ENCODE measurements at regions not wholly inside any gene's neighbourhood (a gene's known extent, or its start where the extent isn't known, plus 50 kb on each side); places are given as distances from the start of the nearest gene placed in this dataset.

DNA sequence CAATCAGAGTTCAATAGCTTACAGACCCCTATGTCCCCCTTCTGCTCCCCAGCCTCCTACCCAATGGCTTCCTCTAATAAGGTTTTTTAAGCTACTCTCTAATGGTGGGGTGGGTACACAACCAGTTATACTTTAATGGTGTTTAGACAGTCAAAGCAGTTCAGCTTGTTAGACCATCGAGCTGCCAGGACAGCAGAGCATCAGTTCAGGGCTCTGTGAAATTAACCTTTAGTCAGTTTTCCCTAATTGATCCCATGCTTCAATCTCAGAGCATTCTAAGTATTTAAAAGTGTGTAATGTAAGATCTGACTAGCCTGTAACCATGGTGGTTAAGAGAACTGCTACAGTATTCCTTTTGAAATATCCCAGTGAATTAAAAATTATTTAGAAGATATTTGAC is 107.2 kb upstream of the ZNF644 start:
- DNase-seq (ENCODE audit: low spot score in 2 of 2): no peak

DNA sequence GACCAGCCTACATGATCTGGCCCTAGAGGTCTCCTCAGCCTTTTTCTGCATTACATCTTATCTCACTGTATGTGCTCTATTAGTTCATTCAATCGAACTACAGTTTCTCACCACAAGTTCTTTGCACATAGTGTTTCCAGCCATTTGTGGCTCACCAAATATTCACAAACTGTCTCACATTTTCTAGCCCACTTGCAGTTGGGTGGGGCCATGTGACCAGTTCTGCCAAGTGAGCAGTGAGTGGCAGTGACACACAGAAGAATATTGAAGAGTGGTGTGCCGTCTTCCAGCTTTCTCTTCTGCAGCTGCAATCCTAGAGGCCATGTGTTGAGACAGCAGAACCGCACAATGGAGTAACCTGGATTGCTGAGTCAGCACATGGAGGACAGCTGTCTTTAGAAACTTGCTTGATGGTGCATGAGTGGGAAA is 103.2 kb upstream of the ZNF644 start:
- Histone ChIP-seq H3K36me3 (no peaks in the 10 kb centered on the region), H3K9me3 (no peaks in the 10 kb centered on the region), H3K4me1 (peaks cover 0 to 5% (median 2%) of the 10 kb centered on the region in 4 donors), H3K4me3 (no peak overlapping the region), H3K27ac (no peak overlapping the region), H3K27me3 (no peaks in the 10 kb centered on the region)
- no peak for DNase-seq (ENCODE audit: low spot score in 2 of 2)
- TF ChIP-seq EP300 (IDR thresholded peaks at IDR 0.05): no peak
- TF ChIP-seq, protein P1, sequence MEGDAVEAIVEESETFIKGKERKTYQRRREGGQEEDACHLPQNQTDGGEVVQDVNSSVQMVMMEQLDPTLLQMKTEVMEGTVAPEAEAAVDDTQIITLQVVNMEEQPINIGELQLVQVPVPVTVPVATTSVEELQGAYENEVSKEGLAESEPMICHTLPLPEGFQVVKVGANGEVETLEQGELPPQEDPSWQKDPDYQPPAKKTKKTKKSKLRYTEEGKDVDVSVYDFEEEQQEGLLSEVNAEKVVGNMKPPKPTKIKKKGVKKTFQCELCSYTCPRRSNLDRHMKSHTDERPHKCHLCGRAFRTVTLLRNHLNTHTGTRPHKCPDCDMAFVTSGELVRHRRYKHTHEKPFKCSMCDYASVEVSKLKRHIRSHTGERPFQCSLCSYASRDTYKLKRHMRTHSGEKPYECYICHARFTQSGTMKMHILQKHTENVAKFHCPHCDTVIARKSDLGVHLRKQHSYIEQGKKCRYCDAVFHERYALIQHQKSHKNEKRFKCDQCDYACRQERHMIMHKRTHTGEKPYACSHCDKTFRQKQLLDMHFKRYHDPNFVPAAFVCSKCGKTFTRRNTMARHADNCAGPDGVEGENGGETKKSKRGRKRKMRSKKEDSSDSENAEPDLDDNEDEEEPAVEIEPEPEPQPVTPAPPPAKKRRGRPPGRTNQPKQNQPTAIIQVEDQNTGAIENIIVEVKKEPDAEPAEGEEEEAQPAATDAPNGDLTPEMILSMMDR (IDR thresholded peaks at IDR 0.05): no peak
- TF ChIP-seq POLR2A (IDR thresholded peaks at IDR 0.05): no peak
- WGBS, 2 donors: 52 to 54% methylated on average over 3 of the region's 3 CpGs

More for the DNA sequence above, 107.2 kb upstream of the ZNF644 start:
- H3K27me3 ChIP-seq: no peaks in the 10 kb centered on the region
- H3K4me3 ChIP-seq: no peak overlapping the region
- no peak overlapping the region for H3K27ac ChIP-seq
- TF ChIP-seq POLR2A (IDR thresholded peaks at IDR 0.05): no peak
- no peak for TF ChIP-seq EP300 (IDR thresholded peaks at IDR 0.05)
- H3K9me3 ChIP-seq: no peaks in the 10 kb centered on the region
- H3K4me1 ChIP-seq: no peaks in the 10 kb centered on the region
- no peaks in the 10 kb centered on the region for H3K36me3 ChIP-seq
- WGBS, 2 donors: 25 to 36% methylated on average over 1 of the region's 1 CpG

DNA sequence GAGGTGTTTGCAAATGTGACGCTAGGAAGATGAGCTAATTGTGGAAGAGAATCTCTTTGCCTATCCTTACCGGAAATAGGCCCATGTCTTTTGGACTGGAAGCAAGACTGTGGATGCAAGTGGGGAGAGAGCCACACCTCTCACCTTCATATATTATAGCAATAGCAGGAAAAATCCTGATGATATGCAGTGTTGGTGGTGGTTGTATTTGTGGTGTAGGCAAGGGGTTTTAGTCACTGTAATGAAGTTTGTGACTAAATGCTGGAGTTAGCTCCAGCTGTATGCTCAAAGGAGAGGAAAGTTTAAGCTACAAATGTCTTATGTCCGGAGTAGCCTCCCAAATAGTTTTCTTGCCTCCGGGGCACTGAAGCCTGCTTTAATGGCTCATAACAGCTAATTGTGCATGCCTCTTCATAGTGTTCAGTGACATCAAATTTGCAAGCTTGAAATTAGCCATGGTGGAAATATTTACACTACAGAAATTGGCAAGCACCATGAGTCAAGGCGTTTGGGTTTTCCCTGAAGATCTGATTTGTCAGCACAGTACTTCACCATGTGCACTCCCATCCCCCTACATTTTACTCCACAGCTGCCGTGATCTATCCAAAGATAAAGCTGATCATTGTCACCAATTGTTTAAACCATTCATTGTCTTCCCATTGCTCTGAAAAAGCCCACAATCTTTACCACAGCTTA is 102.6 kb upstream of the ZNF644 start:
- 76 to 82% methylated on average over 6 of the region's 6 CpGs for WGBS, 2 donors
- DNase-seq (ENCODE audit: low spot score in 2 of 2): no peak
- H3K27ac ChIP-seq: no peak overlapping the region
- no peaks in the 10 kb centered on the region for H3K9me3 ChIP-seq
- peaks cover 0 to 5% (median 2%) of the 10 kb centered on the region in 4 donors for H3K4me1 ChIP-seq
- no peak for TF ChIP-seq EP300 (IDR thresholded peaks at IDR 0.05)
- TF ChIP-seq, protein P1 (IDR thresholded peaks at IDR 0.05): no peak
- no peak for TF ChIP-seq POLR2A (IDR thresholded peaks at IDR 0.05)
- H3K36me3 ChIP-seq: no peaks in the 10 kb centered on the region
- no peak overlapping the region for H3K4me3 ChIP-seq
- no peaks in the 10 kb centered on the region for H3K27me3 ChIP-seq

DNA sequence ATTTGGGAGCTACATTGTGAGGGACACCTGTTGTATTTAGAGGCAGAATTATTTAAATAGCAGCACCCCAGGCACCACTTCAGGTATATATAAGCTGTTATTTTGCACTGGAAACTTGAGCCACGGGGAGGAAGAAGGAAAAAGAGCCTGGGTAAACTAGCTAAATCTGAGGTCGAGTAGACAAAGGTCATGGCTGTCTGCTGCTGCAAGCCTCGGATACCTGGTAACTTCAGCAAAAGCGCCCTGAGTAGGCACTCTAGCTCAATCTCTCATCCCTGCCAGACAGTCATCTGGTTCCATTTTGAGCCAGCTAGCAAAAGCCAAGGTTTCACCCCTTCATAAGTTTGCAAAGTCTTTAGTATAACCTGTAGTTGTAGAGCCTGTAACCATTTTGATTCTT is 101.9 kb upstream of the ZNF644 start:
- TF ChIP-seq, protein P1 (IDR thresholded peaks at IDR 0.05): no peak
- no peak for TF ChIP-seq EP300 (IDR thresholded peaks at IDR 0.05)
- no peak for TF ChIP-seq POLR2A (IDR thresholded peaks at IDR 0.05)
- 55 to 60% methylated on average over 4 of the region's 4 CpGs for WGBS, 2 donors
- no peak overlapping the region for H3K4me3 ChIP-seq
- DNase-seq (ENCODE audit: low spot score in 2 of 2): no peak
- no peaks in the 10 kb centered on the region for H3K27me3 ChIP-seq
- peaks cover 0 to 5% (median 2%) of the 10 kb centered on the region in 4 donors for H3K4me1 ChIP-seq
- H3K36me3 ChIP-seq: no peaks in the 10 kb centered on the region
- no peak overlapping the region for H3K27ac ChIP-seq
- no peaks in the 10 kb centered on the region for H3K9me3 ChIP-seq

DNA sequence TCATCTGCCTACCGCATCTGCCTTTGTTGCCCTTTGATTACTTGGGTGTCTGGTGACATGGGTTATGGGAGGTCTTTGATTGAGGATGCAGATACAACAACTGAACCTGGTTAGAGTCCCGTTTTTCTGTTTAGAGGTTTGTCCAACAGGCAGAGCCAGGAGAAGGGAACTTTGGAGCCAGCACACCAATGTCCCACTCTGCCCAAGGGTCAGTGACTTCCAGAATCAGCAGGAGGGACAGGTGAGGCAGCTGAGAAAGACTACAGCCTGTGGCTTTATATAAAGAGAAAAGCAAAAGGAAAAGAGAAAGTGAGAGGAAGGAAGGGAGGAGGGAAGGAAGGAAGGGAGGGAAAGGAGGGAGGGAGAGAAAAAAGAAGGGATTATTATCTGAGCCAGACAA is 101.5 kb upstream of the ZNF644 start:
- no peaks in the 10 kb centered on the region for H3K36me3 ChIP-seq
- WGBS, 2 donors: 29 to 49% methylated on average over 2 of the region's 2 CpGs

More for the DNA sequence above, 101.5 kb upstream of the ZNF644 start:
- no peaks in the 10 kb centered on the region for H3K9me3 ChIP-seq
- peaks cover 0 to 5% (median 2%) of the 10 kb centered on the region in 4 donors for H3K4me1 ChIP-seq
- no peak for DNase-seq (ENCODE audit: low spot score in 2 of 2)
- no peaks in the 10 kb centered on the region for H3K27me3 ChIP-seq
- TF ChIP-seq, protein P1 (IDR thresholded peaks at IDR 0.05): no peak
- TF ChIP-seq EP300 (IDR thresholded peaks at IDR 0.05): no peak
- TF ChIP-seq POLR2A (IDR thresholded peaks at IDR 0.05): no peak
- no peak overlapping the region for H3K4me3 ChIP-seq
- H3K27ac ChIP-seq: no peak overlapping the region
